Sigmoid colon (tissue), 6 donors: ENCODE measurements at regions not wholly inside any gene's neighbourhood (a gene's known extent, or its start where the extent isn't known, plus 50 kb on each side); places are given as distances from the start of the nearest gene placed in this dataset.

Source experiments
- DNase-seq: peaks from one replicate; pipeline ENCODE4 v3.0.0-alpha.2; 2019
- H3K27ac ChIP-seq, 4 donors: fragments of 200-600 bp; sonication (generic); one replicate each; pipeline ENCODE4 v1.5.1; 2016 to 2019; ENCODE audit warnings: mild to moderate bottlenecking in 1 of 4
- H3K27me3 ChIP-seq, 3 donors: fragments of 200-600 bp; sonication (generic); one replicate each; pipeline ENCODE4 v1.5.1; 2019; ENCODE audit warnings: mild to moderate bottlenecking in 1 of 3
- H3K36me3 ChIP-seq, 4 donors: fragments of 200-600 bp; sonication (generic); one replicate each; pipeline ENCODE4 v1.5.1; 2016 to 2019
- H3K4me1 ChIP-seq, 4 donors: fragments of 200-600 bp; sonication (generic); one replicate each; pipeline ENCODE4 v1.5.1; 2017 to 2019
- H3K4me3 ChIP-seq, 4 donors: fragments of 200-600 bp; sonication (generic); one replicate each; pipeline ENCODE4 v1.5.1; 2017 to 2019; ENCODE audit warnings: mild to moderate bottlenecking in 2 of 4, moderate library complexity in 1 of 4
- H3K9me3 ChIP-seq, 4 donors: fragments of 200-600 bp in 3 of 4; sonication (generic) in 3 of 4; one replicate each; pipeline versions ENCODE4 v1.5.1 to v1.6.1; 2013 to 2019
- CTCF ChIP-seq, 4 experiments: fragments of 450-650 bp in 3 of 4; fragments of 200-600 bp in 1 of 4; IDR thresholded peaks; one replicate each; pipeline ENCODE4 v1.5.1; 2016 to 2019; ENCODE audit warnings: antibody characterized with exemption in 4 of 4, mild to moderate bottlenecking in 3 of 4, moderate library complexity in 2 of 4
- EP300 ChIP-seq, 4 donors: sonication (generic); formaldehyde crosslinking; IDR thresholded peaks; one replicate each; pipeline ENCODE4 v1.6.1; 2017; ENCODE audit warnings: antibody characterized with exemption in 4 of 4
- POLR2A ChIP-seq, 2 donors: fragments of 450-650 bp; IDR thresholded peaks; one replicate each; pipeline ENCODE4 v1.6.1; 2016; ENCODE audit warnings: antibody characterized with exemption in 2 of 2, mild to moderate bottlenecking in 2 of 2, moderate library complexity in 2 of 2
- POLR2AphosphoS5 ChIP-seq, 4 donors: sonication (generic); formaldehyde crosslinking; IDR thresholded peaks; one replicate each; pipeline ENCODE4 v1.6.1; 2017; ENCODE audit warnings: antibody characterized with exemption in 4 of 4
- WGBS, 2 donors: extraction: QIAGEN DNeasy Blood & Tissue Kit; methylation state at CpG; one replicate each; pipeline ENCODE4 v1.1.7; 2013; 5-methylcytosine and 5-hydroxymethylcytosine counted together
- intact Hi-C: fragments of 100-400 bp; cut with DNase I; formaldehyde crosslinking; loops from one replicate; pipeline ENCODE4 v1.15.1; 2023
- donor health status: healthy with polysubstance abuse.
- donor health status: healthy.

GRCh38 chr6:15768999-15769398 lies 106.2 kb upstream of the DTNBP1 start:
- WGBS, 2 donors = 75 to 80% methylated on average over 5 of the region's 5 CpGs
- no peak for DNase-seq
- H3K27me3 ChIP-seq = no peaks in the 10 kb centered on the region
- peaks cover 0 to 6% (median 3%) of the 10 kb centered on the region in 4 donors for H3K4me1 ChIP-seq
- no peaks in the 10 kb centered on the region for H3K36me3 ChIP-seq
- H3K27ac ChIP-seq = no peak overlapping the region
- no peaks in the 10 kb centered on the region for H3K9me3 ChIP-seq
- intact Hi-C loops = no loop called here
- no peak overlapping the region for H3K4me3 ChIP-seq
- TF ChIP-seq CTCF (IDR thresholded peaks at IDR 0.05) (no peak), POLR2AphosphoS5 (IDR thresholded peaks at IDR 0.05) (no peak), POLR2A (IDR thresholded peaks at IDR 0.05) (no peak), EP300 (IDR thresholded peaks at IDR 0.05) (no peak)

GRCh38 chr6:15763837-15764236 lies 101.0 kb upstream of the DTNBP1 start:
- no peaks in the 10 kb centered on the region for H3K9me3 ChIP-seq
- H3K27me3 ChIP-seq = no peaks in the 10 kb centered on the region
- 15 to 48% methylated on average over 8 of the region's 8 CpGs for WGBS, 2 donors
- peaks cover 0 to 10% (median 9%) of the 10 kb centered on the region in 4 donors for H3K4me1 ChIP-seq
- intact Hi-C loops = no loop called here
- H3K36me3 ChIP-seq = no peaks in the 10 kb centered on the region
- no peak overlapping the region for H3K4me3 ChIP-seq
- no peak for TF ChIP-seq EP300 (IDR thresholded peaks at IDR 0.05)
- TF ChIP-seq POLR2A (IDR thresholded peaks at IDR 0.05) = no peak
- no peak for TF ChIP-seq POLR2AphosphoS5 (IDR thresholded peaks at IDR 0.05)
- TF ChIP-seq CTCF (IDR thresholded peaks at IDR 0.05) = no peak
- no peak for DNase-seq
- H3K27ac ChIP-seq = no peak overlapping the region

- WGBS, 2 donors = 51 to 75% methylated on average over 3 of the region's 3 CpGs
- peaks cover 0 to 10% (median 9%) of the 10 kb centered on the region in 4 donors for H3K4me1 ChIP-seq
- H3K27me3 ChIP-seq = no peaks in the 10 kb centered on the region
- TF ChIP-seq POLR2A (IDR thresholded peaks at IDR 0.05) (no peak), EP300 (IDR thresholded peaks at IDR 0.05) (no peak), POLR2AphosphoS5 (IDR thresholded peaks at IDR 0.05) (no peak), CTCF (IDR thresholded peaks at IDR 0.05) (no peak)
- H3K27ac ChIP-seq = no peak overlapping the region
- no peak overlapping the region for H3K4me3 ChIP-seq
- DNase-seq = no peak
- intact Hi-C loops = no loop called here
- H3K9me3 ChIP-seq = no peaks in the 10 kb centered on the region
- H3K36me3 ChIP-seq = no peaks in the 10 kb centered on the region
Measured at GRCh38 chr6:15763364-15763763, 100.5 kb upstream of the DTNBP1 start.

GRCh38 chr6:15761045-15761502 lies 98.2 kb upstream of the DTNBP1 start:
- TF ChIP-seq CTCF (IDR thresholded peaks at IDR 0.05) = no peak
- no peak for TF ChIP-seq EP300 (IDR thresholded peaks at IDR 0.05)
- no peak for TF ChIP-seq POLR2AphosphoS5 (IDR thresholded peaks at IDR 0.05)
- no peak for TF ChIP-seq POLR2A (IDR thresholded peaks at IDR 0.05)
- Histone ChIP-seq H3K4me1 (peaks cover 0 to 10% (median 9%) of the 10 kb centered on the region in 4 donors), H3K27me3 (no peaks in the 10 kb centered on the region), H3K27ac (no peak overlapping the region), H3K36me3 (no peaks in the 10 kb centered on the region), H3K4me3 (no peak overlapping the region), H3K9me3 (no peaks in the 10 kb centered on the region)
- no peak for DNase-seq
- 37 to 77% methylated on average over 2 of the region's 2 CpGs for WGBS, 2 donors
- intact Hi-C loops = no loop called here

GRCh38 chr6:15758631-15759215 lies 95.9 kb upstream of the DTNBP1 start:
- peaks cover 0 to 4% (median 2%) of the 10 kb centered on the region in 4 donors for H3K4me1 ChIP-seq
- 97 to 98% methylated on average over 36 of the region's 36 CpGs for WGBS, 2 donors
- no peak overlapping the region for H3K4me3 ChIP-seq
- no peaks in the 10 kb centered on the region for H3K27me3 ChIP-seq
- H3K27ac ChIP-seq = no peak overlapping the region
- no peaks in the 10 kb centered on the region for H3K9me3 ChIP-seq
- no peak for DNase-seq
- intact Hi-C loops = no loop called here
- no peaks in the 10 kb centered on the region for H3K36me3 ChIP-seq
- TF ChIP-seq POLR2A (IDR thresholded peaks at IDR 0.05) (no peak), CTCF (IDR thresholded peaks at IDR 0.05) (no peak), EP300 (IDR thresholded peaks at IDR 0.05) (no peak), POLR2AphosphoS5 (IDR thresholded peaks at IDR 0.05) (no peak)
